GM21529 (cell line): ENCODE measurements at regions not wholly inside any gene's neighbourhood (a gene's known extent, or its start where the extent isn't known, plus 50 kb on each side); places are given as distances from the start of the nearest gene placed in this dataset.
"Not testable (repeated sequence)": the region's sequence is repeated elsewhere in the genome, so short reads cannot be mapped to it uniquely, and the experiment has no call there.

Experiments used
- ATAC-seq: cut with Tn5 transposase; IDR thresholded peaks from one replicate; pipeline ENCODE4 v1.9.1; 2021; ENCODE audit not compliant: unreplicated experiment

DNA sequence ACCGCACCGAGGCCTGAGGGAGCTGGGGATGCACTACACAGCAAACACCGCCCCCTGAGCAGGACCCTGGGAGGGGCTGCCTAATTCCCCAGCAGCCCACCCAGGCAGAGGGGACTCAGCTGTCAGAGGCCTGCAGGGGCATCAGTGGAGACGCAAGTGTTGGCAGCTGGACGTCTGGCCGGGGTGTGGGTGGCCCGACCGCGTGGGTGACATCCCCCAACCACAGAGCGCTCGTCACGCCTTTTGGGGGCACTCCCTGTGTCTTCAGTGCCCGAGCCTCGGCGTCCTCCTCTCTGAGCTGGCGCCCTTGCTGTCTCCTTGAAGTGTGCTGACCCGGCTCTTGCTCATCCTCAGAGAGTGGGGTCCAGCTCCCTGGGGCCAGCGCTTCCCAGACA, 150.2 kb downstream of the BRD1 start:
- no peak for ATAC-seq

DNA sequence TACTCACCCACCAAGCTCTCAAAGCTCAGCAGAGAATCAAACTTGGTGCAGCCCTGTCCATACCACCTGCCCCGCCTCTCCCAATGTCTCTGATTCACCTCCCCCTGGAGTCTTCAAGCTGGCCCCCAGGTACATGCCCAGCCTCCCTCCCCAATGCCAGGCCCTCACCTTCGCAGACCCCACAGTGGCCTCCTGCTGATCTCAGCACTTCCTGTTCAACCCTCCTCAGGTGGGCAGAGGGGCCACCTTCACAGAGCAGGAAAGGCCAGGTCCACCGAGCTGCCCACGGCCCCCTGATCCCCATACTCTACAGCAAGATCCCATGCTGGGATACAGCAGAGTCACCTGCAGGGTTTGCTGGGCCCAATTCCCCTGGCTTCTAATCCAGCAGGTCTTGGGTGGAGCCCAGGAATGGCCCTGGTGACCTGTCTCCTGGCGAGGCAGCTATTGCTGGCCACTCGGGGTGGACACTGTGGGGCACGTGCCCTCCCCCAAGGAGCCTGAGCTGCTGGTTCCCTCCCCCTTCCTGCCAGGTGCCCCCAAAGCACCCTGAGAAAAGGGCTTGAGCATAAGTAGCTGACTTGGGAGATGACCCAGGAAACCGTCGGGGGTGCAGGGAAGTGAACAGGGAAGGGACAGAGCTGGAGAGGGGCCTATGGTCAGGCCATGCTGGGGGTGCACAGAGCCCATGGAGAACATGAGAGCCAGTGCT, 150.7 kb downstream of the BRD1 start:
- no peak for ATAC-seq

DNA sequence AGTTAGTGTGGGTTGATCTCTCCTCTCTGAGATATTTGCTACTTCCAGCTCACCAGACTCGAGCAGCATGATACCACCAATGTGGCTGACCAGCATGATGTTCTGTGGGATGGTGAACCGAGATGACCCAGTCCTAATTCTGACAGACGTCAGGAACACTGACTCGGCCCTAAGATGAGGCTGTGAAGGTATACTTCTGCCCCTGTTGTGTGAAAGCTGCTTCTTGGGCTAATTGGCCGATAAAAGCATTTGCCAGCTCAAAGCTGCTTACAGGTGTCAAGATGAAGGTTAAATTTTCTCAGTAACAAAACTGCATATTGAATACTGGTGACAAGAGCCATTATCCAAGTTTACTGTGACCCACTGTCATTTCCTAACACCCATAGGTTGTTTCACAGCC, 151.4 kb downstream of the BRD1 start:
- ATAC-seq = no peak

DNA sequence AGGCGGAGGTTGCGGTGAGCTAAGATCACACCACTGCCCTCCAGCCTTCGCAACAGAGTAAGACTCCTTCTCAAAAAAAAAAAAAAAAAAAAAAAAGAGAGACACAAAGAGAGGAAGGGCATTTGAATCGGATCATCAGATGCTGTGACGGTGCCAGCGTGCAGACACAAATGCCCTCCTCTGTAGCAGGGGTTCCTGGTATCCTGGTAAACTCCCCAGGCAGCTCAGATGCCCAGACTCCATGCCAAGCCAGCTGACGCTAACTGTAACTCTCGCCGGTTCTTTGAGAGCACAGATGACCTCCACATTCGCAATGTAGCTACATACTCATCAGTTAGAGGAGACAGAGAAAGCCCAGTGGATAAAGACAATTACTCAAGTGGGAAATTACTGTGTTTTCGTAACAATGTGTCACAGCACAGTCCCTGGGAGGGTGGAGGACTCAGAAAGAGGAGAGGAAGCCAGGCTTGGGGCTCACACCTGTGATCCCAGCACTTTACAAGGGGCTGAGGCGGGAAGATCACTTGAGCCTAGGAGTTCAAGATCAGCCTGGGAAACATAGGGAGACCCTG, 153.1 kb downstream of the BRD1 start:
- ATAC-seq = no peak

DNA sequence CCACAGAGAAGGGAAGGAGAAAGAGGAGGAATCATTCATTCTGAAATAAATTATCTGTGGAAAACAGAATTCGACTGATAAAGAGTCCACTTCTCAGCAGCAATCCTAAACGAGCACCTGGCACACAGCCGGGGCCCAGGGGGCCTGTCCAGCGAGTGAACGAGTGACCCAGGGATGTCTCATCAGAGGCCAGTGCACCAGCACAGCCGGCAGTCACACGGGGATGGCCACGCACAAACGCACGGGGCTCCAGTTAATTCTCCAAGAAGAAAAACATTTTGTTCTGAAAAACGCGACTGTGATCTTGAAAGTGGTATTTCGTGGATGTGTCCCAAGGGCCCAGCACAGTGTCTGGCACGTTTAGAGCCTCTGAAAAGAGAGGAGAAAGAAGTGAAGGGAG, 154.6 kb downstream of the BRD1 start:
- ATAC-seq = no peak

DNA sequence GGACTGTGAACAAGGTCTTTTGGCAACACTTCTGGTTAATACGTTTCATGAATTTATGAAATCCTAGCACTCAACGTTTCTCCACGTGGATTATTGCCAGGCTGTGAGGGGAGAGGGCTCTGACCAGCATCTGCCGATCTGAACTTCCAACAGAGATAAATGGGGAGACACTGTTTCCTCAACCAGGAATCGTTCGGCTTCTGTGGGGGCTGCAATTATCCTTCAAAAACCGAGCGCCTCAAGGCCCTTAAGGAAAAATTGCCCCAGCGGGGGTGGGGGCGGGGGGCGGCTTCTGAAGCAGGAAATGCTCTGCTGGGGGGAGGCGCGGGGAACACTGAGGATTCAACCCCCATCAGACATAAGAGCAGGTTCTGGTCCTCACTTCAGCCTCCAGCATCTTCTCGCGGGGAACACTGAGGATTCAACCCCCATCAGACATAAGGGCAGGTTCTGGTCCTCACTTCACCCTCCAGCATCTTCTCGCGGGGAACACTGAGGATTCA, 155.6 kb downstream of the BRD1 start:
- no peak for ATAC-seq

DNA sequence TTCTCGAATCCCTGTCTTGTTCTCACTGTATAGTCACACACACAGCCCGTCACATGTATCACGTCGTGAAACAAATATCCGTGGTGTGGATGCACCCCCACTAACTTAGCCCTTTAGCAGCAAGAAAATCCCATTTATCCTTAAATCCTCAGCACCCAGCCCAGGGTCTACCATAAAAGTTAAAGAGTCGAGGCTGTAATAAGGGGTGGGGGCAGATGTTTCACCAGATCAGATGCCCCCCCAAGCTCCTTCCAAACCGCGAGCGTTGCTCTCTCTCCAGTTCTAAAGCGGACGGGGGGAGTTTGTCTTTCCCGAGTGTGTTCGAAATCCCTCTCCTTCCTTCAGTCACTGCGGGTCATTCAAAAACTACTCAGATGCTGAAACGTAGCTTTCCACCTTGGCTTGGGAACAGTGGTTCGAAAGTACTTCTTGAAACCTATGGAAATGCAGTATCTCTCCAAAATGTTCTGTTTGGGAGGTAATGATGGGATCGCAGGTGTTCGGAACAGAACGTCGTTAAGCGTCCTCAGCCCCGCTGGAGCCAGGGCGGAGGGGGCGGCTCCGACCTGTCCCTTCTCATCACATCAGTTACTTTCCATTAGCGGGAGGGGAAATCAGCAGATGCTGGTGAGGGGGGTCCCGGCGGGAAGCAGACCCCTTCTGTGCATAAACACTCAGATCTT, 156.2 kb downstream of the BRD1 start:
- ATAC-seq = no peak

DNA sequence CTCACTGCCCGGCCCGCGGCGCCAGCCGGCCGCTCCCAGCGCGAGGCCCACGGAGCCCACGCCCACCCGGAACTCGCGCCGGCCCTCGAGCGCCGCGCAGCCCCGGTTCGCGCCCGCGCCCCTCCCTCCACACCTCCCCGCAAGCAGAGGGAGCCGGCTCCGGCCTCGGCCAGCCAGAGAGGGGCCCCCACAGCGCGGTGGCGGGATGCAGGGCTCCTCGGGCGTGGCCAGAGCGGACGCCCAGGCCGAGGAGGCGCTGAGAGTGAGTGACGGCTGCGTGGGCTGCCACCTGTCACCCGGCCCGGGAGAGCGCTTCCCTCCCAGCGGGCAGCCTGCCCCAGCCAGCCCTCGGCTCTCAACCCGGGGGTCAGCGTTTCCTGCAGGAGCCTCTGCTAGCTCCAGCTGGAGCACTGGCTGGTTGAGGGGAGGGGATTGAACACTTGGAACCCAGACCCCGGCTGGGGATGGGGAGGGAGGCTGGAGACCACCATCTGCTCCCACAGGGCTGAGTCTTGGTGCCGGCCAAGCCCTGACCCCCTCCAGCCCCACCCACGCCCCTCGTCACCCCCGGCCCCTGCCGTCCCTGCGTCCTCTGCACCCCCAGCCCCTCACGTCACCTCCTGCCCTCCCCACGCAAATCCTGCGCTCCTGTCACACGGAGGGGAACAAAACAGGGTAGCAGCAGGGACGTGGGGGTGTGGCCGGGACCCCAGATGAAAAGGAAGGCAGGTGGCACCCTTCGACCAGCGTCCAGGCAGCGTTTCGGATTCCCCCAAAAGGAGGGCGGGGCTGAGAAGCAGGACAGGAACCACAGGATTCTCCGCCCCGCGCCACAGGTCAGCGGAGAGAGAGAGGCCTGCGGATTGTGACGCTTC, 157.0 kb downstream of the BRD1 start:
- ATAC-seq = no peak

DNA sequence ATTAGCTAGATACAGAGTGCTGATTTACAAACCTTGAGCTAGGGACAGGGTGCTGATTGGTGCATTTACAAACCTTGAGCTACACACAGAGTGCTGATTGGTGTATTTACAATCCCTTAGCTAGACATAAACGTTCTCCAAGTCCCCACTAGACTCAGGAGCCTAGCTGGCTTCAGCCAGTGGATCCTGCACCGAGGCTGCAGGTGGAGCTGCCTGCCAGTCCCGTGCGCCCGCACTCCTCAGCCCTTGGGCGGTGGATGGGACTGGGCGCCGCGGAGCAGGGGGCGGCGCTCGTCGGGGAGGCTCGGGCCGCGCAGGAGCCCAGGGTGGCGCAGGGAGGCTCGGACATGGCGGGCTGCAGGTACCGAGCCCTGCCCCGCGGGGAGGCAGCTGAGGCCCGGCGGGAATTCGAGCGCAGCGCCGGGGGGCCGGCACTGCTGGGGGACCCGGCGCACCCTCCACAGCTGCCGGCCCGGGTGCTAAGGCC, 157.7 kb downstream of the BRD1 start:
- not testable (repeated sequence) for ATAC-seq

DNA sequence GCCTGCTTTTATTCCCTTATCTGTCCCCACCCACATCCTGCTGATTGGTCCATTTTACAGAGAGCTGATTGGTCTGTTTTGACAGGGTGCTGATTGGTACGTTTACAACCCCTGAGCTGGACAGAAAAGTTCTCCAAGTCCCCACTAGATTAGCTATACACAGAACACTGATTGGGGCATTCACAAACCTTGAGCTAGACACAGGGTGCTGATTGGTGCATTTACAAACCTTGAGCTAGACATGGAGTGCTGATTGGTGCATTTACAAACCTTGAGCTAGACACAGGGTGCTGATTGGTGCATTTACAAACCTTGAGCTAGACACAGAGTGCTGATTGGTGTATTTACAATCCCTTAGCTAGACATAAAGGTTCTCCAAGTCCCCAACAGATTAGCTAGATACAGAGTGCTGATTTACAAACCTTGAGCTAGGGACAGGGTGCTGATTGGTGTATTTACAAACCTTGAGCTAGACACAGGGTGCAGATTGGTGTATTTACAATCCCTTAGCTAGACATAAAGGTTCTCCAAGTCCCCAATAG, 158.2 kb downstream of the BRD1 start:
- not testable (repeated sequence) for ATAC-seq

DNA sequence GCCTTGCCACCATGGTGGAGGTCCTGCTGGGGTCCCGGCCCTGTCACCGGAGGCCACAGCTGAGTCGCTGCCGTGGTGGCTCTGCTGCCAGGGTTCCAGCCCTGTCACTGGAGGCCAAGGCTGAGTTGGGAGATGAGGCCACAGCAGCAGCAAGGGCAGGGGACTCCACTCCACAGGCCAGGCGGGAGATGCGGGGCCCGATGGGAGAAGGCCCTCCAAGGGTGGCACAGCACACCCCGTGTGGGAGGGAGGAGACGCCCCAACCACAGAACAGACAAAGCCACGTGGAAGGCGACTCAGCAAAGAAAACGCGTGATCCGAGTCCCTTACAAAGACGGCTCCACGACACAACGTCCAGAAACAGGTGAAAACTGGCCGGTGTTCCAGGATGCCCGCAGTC, 159.3 kb downstream of the BRD1 start:
- ATAC-seq = no peak

DNA sequence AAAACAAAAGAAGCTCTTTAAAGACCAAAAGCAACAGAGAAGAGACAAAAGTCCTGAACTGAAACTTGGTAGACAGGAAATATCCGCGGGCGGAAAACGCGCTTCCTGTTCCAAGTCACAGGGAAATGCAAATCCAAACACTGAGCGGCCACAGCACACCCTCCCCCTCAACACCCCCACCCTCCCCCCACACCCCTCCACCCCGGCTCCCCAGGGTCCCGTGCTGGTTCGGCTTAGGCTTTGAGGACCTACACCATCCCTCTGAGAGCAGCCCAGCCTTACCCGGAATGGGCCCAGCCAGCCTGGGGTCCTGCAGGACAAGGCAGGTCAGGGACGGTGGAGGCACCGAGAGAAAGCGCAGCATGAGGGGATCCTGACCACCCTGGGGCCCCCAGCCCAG, 160.4 kb downstream of the BRD1 start:
- no peak for ATAC-seq

DNA sequence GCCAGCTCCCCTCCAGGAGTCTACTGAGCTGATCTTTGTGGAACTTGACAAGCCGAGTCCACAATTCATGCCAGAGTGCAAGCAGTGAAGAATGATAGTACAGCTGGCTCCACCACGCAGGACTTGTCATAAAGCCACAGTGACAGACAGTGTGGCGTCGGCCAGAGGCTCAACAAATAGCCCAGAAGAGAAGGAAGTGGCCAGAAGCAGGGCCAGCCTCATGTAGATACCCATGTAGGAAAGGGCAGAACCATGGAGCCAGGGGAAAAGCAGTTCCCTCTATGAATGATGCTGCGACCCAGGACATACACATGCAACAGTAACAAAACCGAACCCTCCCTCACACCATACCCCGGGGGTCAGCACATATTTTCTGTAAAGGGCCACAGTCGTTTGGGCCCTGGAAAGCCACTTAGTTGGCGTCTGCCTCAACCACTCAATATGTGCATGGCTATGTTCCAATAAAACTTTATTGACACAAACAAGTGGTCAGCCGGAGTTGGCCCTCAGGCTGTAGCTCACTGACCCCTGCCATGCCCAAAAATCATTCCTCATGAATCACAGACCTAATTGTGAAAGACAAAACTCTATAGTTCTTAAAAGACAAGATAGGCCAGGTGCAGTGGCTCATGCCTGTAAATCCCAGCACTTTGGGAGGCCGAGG, 161.4 kb downstream of the BRD1 start:
- no peak for ATAC-seq

DNA sequence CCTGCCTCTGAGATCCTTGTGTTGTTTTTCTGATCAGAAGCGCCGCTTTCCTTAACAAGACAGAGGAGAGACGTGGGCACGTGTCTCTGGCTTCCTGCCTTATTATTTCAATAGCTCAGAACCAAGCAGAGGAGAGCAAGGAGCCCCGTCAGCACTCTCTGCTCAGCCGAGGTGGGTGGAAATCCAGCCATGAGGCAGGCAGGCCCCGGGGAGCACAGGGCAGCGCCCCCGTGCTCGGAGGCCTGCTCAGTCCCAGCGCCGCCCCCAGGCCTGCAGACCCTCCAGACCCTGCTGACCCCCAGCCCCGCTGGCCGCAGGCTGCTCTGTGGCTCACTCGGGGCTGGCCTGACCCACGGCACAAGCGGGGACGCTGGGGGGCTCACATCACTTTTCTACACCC, 162.8 kb downstream of the BRD1 start:
- no peak for ATAC-seq

DNA sequence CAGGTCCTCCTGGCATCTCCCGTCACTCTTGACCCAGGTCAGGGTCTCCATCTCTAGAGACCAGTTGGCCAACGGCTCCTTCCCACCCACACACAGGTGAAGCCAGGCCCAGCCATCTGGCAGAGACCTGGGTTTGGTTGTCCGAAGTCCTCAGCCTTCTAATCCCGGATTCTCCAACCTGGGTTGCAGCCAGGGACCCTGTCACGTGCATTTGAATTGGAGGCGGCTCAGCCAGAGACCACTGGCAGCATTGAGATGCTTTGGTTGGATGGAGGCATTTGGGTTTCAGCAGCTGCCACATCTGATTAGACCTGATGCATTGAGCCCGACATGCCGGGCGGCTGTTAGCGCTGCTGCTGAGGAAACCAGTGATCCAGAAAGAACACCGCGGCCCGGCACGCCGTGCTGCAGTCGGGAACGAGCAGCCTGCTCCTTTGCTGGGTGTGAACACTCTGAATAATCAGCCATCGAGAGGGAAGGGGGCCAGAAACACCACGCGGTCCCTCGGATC, 163.2 kb downstream of the BRD1 start:
- no peak for ATAC-seq

DNA sequence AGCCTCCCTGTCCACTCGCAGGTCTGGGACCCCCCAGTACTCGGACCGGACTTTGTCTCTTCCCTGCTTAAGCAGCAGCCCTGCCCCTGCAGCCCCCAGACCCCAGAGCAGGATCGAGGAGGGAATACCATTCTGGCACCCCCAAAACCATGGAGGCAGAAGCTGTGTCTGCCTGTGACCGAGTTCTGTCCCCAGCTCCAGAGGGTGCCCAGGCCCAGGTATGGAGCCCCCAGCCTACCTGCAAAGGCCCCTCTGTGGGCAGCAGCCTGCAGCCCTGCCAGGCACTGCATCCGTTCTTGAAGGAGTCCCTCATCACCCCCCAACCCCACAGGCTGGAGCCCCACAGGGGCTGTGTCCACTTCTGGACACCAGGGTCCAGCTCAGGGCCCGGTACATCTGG, 163.8 kb downstream of the BRD1 start:
- no peak for ATAC-seq

DNA sequence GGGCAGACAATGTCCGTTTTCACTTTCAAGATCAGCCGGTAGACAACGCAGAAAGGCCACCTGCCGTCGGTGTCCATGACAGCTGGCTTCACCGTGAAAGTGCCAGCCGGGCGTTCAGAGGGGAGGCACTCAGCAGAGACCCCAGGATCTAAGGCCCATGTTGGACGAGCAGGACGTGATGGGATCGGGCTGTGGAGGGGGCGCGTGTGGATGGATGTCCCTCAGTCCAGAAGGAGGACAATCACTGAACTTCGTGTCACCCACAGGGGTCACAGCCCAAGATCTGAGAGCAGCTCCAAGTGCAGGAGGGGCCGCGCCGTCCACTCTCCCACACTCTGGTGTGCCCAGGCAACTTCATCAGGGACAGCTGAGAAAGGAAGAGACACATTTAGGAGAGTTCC, 164.4 kb downstream of the BRD1 start:
- ATAC-seq = no peak

DNA sequence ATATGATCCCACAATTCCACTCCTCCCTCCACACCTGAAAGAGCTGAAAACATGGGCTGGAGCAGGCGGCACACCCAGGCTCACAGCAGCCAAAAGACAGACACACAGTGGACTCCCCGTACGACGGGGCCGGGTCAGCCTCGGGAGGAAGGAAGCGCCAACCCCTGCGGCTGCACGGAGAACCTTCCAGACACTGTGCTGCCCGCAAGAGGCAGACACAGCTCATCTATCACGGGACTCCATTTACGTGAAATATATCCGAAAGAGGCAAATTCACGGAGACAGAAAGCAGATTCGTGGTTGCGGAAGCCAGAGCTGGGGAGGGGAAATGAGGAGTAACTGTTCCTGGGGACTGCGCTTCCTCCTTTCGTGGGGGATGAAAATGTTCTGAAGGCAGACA, 165.0 kb downstream of the BRD1 start:
- no peak for ATAC-seq

DNA sequence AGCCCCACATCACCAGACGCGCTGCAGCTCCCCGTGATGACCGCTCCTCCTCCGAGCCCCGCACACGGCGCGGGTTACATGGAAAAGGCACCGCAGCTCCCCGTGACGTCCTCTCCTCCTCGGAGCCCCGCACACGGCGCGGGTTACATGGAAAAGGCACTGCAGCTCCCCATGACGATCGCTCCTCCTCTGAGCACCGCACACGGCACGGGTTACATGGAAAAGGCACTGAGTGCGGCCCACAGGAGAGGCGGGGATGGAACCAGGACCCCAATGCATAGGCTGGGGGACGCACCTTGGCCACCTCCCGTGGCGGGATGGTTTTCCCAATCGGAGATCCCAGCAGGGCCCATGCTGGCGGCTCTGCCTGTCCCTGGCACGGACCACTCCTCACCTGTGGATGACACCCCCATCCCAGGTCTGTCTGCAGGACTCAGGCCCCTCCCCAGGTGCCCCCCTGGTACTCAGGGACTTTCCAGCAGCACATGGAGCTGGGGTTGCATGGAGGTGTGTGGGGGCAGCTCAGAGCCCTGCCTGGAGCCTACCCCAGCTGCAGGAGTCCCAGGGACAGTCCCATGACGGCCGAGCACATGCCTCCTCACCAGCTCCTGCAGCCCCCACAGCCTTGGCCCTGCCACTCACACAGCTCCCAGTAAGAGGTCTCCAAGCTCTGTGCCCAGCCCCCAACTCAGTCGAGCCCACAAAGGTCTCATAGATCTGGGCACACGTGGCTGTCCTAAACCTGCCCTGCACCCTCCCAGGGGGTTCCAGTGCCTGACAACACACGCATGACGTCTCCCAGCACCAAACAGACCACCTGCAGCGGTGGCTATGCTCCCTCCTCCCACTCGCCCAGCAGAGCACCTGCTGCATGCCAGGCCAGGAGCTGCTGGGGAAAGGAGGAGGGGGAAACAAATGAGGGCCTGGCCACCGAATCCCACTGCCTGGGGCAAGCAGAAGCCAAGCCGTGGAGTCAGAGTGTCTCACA, 166.6 kb downstream of the BRD1 start:
- no peak for ATAC-seq
